ELF-1 (cell line): ENCODE measurements at regions not wholly inside any gene's neighbourhood (a gene's known extent, or its start where the extent isn't known, plus 50 kb on each side); places are given as distances from the start of the nearest gene placed in this dataset.
"Not testable (repeated sequence)": the region's sequence is repeated elsewhere in the genome, so short reads cannot be mapped to it uniquely, and the experiment has no call there.

Source experiments
- DNase-seq: peaks from one replicate; pipeline ENCODE4 v3.0.0-alpha.2; 2016; ENCODE audit warnings: low read depth, low spot score

- DNase-seq = no peak
Measured at GRCh38 chr17:53336281-53336680, 486.4 kb upstream of the KIF2B start.

- no peak for DNase-seq
Measured at GRCh38 chr17:53335443-53335842, 487.3 kb upstream of the KIF2B start.

GRCh38 chr17:53330756-53331155 lies 492.0 kb upstream of the KIF2B start:
- DNase-seq = no peak

DNA sequence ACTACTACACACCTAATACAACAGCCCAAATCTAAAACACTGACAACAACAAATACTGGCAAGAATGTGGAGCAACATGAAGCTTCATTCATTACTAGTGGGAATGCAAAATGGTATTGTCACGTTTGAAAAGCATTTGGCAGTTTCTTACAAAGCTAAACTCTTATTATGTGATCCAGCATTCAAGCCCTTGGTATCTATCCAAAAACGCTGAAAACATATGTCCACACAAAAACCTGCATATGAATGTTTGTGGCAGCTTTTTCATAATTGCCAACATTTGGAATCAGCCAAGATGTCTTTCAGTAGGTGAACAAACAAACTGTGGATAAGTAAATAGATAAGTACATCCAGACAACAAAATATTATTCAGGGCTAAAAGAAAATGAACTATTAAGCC lies 501.1 kb upstream of the KIF2B start:
- no peak for DNase-seq

DNA sequence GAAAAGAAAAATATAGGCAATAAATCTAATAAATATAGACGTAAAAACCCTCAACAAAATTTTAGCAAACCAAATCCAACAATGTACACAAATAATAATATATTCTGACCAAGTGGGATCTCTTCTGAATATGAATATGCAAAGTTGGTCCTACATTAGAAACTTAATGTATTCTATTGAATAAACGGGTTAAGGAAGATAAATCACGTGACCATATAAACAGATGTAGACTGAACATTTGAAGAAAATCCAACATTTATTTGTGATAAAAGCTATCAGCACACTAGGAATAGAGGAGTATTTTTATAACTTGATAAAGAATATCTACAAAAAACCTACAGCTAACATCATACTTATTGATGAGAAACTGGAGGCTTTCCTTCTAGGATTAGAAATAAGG lies 502.8 kb upstream of the KIF2B start:
- DNase-seq = no peak

GRCh38 chr17:53316988-53317387 lies 505.7 kb upstream of the KIF2B start:
- DNase-seq = no peak

GRCh38 chr17:53316073-53316472 lies 506.7 kb upstream of the KIF2B start:
- no peak for DNase-seq

DNA sequence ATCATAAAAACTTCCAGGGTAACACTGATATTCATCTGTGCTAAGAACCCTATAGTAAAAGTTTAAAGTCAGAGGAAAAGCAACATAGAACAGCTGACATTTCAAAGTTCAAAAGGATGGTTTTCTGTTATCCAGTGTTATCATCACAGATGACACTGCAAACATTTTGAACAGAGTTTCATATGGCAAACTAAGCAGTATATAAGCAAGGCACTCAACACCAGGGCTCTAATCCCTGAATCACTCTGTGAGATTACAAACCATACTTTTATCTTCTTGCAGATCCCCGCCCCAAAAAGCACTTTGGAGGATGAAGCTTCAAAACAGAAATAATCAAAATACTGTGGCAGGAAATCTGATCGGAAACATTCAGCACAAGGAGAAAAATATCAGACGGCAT lies 508.2 kb upstream of the KIF2B start:
- DNase-seq = no peak

DNA sequence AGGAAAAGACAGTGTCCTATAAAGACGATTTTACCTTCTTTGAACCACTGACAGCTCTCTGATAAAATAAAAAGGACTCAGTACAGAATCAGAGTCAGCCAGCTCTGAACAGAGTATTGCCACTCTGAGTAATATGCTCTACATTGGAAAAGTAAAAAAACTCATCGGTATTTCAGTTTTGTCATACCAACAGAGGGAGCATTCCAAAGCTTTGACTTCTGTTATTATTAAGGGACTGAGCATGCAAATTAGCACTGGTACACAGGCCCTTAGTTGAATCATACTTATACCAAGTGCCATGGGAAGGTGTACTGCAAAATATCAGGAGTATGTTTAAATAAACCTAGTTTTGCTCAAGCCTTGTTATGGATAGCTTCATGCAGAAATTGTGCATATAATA lies 509.0 kb upstream of the KIF2B start:
- DNase-seq = no peak

DNA sequence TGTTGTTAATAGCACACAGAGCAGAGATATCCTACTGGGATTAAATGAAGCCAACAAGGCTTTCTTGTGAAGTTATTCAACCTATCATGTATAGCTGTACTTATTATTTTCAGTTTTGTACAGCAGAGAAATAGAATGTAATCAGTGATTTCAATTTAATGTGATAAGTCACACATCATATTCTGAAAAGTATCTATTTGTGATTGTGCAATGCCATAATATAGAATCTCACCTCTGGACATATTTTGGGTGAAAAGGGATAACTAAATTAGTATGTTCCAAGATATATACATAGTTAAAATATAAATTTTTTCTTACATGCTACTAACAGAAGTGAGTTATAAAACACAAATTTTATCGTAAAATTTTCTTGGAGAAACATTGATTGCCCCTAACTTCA lies 544.3 kb upstream of the KIF2B start:
- no peak for DNase-seq

DNA sequence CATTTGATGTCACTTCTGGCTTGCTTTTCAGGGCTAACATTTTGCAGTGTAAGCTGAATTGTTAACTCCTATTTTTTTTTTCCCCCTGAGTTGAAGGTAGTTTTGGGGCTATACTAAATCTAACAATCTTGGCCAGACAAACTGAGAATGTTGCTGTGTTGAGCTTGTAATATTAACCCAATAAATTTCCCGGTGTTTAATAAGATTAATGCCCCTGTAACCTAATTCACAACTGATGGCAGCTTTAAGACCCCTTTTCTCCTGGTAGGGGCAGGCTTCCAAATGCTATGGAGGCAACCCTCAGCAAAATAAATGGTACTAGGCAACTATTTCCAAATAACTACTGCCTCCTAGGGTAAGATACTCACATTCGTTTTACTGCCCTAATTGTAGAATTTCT lies 549.6 kb upstream of the KIF2B start:
- DNase-seq = no peak

DNA sequence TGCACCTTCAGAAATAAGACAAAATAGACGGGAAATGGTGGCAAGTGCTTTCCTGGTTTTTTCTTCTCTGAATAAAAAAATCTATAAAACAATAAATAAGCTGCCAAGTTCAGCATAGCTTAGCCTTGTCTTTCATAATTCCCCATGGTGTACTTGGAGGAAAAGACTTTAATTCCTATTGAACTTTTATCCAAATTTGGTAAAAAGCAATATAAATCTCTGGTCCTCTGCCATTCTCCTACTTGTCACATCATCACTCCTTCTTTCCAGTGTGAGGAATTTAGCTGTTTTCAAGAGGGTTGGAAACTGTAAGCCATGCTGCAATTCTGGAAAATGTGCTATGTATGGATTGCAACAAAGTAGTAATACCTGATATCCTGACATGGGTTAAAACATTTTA lies 551.8 kb upstream of the KIF2B start:
- DNase-seq = no peak

DNA sequence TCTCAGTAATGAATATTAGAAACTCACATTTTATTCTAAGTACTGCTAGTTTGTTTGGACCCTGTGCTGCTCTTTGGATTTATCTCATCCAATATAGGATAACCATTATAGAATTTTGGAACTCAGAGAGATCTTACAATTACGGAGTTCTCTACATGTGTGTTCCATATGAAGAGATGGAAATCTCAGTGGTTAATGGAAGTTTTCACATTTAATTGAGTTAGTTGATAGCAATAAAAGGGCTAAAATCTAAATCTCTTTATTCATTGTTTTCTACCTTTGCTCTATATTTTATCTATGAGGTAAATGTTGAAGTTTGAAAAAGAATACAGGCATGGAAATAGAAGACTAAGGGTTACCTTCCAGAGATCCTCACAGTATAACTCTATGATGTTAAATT lies 558.0 kb upstream of the KIF2B start:
- DNase-seq = no peak

DNA sequence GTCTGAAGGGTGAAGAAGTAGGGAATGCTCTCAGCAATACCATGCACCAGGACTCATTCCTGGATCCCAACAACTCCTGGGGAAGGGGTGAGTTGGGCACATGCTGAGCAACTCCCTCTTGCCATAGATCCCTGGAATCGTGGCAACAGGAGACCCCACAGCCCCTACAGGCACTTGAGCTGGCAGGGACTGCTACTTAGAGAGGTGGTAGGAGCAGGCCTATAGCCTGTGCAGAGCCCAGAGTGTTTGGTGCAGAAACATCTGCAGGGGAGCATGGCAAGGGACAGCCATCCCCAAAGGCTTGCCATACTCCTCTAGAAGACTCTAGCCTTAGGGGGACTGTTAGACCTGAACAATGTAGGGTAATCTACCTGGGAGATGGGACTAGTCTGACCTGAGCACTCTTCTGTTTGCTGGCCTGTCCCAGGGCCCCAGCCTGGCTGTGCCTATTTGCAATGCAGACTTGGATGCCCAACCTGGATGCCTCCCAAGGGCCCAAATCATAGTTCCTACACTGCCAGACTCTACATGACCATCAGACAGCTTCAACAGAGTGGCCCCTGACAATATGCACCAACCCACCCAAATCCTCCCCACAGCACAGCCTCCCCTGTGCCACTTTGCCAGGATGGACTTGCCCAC lies 568.6 kb upstream of the KIF2B start:
- no peak for DNase-seq

DNA sequence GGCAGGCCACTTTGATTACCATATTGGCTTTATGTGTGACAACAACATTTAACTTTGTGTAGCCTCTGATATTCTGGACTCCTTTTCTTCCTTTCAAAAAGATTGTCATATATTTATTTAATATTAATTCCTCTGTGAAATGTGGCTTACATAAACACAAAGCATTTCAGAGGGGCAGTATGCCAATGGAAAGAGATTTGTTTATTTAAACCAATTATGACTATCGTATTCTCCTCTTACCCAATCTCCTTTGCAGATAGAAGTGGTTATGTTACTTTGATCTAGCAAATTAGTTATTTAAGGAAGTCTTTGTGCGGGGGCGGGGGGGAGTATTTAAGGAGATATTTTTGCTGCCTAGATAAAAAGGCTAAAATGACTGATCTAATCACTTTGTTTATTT lies 573.7 kb upstream of the KIF2B start:
- no peak for DNase-seq

GRCh38 chr17:53234138-53234537 lies 588.6 kb upstream of the KIF2B start:
- no peak for DNase-seq

GRCh38 chr17:53227514-53227913 lies 595.2 kb upstream of the KIF2B start:
- no peak for DNase-seq

DNA sequence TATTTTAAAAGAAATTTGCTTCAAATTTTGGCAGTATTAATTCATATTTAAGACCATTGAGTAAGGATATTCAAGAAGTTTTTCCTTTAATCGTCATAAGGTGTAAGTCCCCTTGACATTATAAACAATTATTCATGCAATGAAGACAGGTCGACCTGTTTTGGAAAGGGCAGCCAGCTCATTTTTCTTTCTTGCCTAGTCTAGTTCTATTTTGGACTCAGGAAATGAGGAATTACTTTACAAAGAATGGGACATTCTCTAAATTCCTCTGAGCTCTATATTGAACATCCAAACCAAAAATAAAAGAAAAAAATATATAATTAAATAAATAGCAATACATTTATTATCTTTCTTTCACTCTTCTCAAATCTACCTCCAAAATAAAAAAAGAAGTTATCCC lies 595.6 kb upstream of the KIF2B start:
- no peak for DNase-seq

DNA sequence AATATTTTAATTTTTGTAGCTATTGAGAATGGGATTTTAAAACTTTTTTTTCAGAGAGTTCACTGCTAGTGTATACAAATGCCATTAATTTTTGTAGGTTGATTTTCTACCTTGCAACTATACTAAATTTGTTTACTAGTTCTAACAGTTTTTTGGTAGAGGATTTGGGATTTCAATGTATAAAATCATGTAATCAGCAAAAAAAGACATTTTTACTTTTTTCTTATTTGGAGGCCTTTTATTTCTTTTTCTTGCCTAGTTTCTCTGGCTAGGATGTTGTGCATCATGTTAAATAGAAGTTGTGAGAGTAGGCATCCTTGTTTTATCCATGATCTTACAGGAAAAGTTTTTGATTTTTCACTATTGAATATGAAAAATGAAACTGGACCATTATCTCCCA lies 602.9 kb upstream of the KIF2B start:
- DNase-seq = no peak

GRCh38 chr17:53218723-53219122 lies 604.0 kb upstream of the KIF2B start:
- no peak for DNase-seq

DNA sequence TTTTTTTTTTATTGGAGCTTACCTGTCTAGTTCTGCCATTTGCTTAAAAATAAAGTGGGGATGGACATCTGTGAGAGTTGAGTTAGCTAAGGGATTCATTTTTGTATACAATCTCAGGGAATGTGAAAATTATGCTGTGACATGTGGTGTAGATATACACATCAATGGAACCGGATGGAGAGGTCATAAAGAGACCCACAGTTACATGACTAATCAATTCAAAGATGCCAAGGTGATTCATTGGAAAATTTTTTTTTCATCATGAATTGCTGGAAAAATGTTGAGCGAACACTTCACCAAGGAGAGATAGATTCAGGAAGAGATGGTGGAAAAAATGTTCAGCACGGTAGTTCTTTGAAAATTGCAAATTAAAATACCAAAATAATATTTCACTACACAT lies 605.4 kb upstream of the KIF2B start:
- no peak for DNase-seq

- not testable (repeated sequence) for DNase-seq
Measured at GRCh38 chr17:53208935-53209334, 613.8 kb upstream of the KIF2B start.

GRCh38 chr17:53193044-53193443 lies 629.7 kb upstream of the KIF2B start:
- DNase-seq = no peak

GRCh38 chr17:53191878-53192277 lies 630.8 kb upstream of the KIF2B start:
- DNase-seq = no peak
